Fibroblast of villous mesenchyme (primary cell): ENCODE measurements at regions not wholly inside any gene's neighbourhood (a gene's known extent, or its start where the extent isn't known, plus 50 kb on each side); places are given as distances from the start of the nearest gene placed in this dataset.

ENCODE experiments used
- DNase-seq: peaks from one replicate; pipeline ENCODE4 v3.0.0-alpha.2; 2010; ENCODE audit warnings: low read depth
- H3K4me3 ChIP-seq: 2 replicates; pipeline ENCODE4 v1.5.1; 2011; ENCODE audit warnings: low read depth, mild to moderate bottlenecking, low read length
- CTCF ChIP-seq: IDR thresholded peaks from 2 replicates; pipeline ENCODE4 v1.5.1; 2012; ENCODE audit warnings: low read depth, mild to moderate bottlenecking, low read length; ENCODE audit not compliant: insufficient read depth

- no peak overlapping the region for H3K4me3 ChIP-seq
- no peak for TF ChIP-seq CTCF
- no peak for DNase-seq
Observed at GRCh38 chr13:111568290-111568689, 247.8 kb downstream of the TEX29 start.

GRCh38 chr13:111570911-111571310 lies 250.5 kb downstream of the TEX29 start:
- no peak for TF ChIP-seq CTCF
- no peak for DNase-seq
- H3K4me3 ChIP-seq = no peak overlapping the region

GRCh38 chr13:111572956-111573761 lies 252.7 kb downstream of the TEX29 start:
- H3K4me3 ChIP-seq = no peak overlapping the region
- TF ChIP-seq CTCF = no peak
- no peak for DNase-seq

- no peak for TF ChIP-seq CTCF
- H3K4me3 ChIP-seq = no peak overlapping the region
- no peak for DNase-seq
Observed at GRCh38 chr13:111573801-111574200, 253.4 kb downstream of the TEX29 start.

- no peak for TF ChIP-seq CTCF
- DNase-seq = no peak
- no peak overlapping the region for H3K4me3 ChIP-seq
Observed at GRCh38 chr13:111575276-111575675, 254.8 kb downstream of the TEX29 start.

GRCh38 chr13:111575719-111576118 lies 255.3 kb downstream of the TEX29 start:
- DNase-seq = no peak
- TF ChIP-seq CTCF = no peak
- H3K4me3 ChIP-seq = no peak overlapping the region

GRCh38 chr13:111577208-111577828 lies 256.9 kb downstream of the TEX29 start:
- H3K4me3 ChIP-seq = no peak overlapping the region
- TF ChIP-seq CTCF = no peak
- no peak for DNase-seq
